ENCODE measurements at regions not wholly inside any gene's neighbourhood (a gene's known extent, or its start where the extent isn't known, plus 50 kb on each side); places are given as distances from the start of the nearest gene placed in this dataset.

DNA sequence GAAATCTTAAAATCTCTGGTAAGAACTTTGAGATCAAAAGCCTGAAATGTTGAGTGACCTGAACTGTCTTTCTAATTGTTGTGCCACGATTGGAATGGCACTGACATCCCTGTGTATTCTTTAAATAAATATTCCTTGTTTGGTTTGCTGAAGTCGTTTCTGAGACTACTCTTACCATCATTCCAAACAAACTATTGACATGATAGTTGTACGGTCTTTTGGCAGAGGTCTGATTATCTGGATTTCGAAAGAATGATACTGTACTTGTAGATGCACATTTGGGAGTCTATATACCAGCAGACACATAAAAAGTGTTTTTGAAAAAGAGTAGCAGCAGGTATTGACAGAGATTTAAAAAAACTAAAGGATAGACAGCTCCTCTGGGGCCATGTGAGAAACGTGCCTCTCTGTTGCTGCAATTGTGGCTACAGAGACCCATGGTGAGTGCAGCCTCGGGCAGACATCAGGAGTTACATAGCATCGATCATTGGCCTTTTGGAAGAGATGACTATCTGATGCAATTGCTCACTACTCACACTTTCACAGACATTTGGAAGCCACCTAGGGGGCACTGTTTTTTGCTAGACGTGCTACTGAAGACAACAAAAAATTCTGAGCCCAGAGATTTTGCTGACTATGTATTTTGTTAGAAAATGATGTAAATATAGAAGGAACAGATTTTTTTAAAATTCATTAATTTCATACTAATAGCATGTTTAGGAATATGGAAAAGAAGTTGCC is 464.5 kb downstream of the KCNT2 start (continued):
- TF ChIP-seq NCOA1 (IDR thresholded peaks at IDR 0.05; ENCODE audit: low read depth) = no peak
- TF ChIP-seq ZNF354B (CRISPR knock-in tag; IDR thresholded peaks at IDR 0.05) = no peak
- TF ChIP-seq CHD4 (IDR thresholded peaks at IDR 0.05; ENCODE audit: insufficient read depth, insufficient replicate concordance, low read depth, low read length, poor library complexity, severe bottlenecking) = no peak
- no peak for TF ChIP-seq MCM7 (IDR thresholded peaks at IDR 0.05)

DNA sequence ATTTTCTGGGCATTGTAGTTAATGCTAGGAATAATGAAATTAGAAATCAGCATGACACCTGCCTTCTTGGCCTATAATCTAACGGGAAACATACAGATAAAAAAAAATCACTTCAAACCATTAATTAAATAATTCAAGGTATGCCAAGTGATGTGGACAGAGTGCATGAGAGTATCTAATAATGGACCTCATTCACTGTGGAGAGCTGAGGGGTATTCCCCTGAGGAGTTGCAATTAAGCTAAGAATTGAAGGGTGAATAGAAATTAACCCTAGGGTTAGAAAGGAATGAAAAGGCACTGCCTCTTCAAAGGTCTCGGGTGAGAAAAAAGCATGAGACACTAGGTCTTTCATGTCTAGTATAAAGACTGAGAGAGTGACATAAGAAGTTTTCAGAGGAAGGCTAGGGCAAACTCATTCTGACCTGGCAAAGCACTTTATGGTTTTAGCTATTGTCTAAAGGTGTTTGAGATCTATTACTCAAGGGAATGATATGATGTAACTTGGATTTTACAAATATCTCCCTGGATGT is 466.1 kb downstream of the KCNT2 start:
- Histone ChIP-seq H2AFZ (ENCODE audit: low read depth, low read length) (no peak overlapping the region), H3K9me3 (replicated peaks; ENCODE audit: control insufficient read depth, insufficient read depth, low read depth, low read length) (no peaks in the 10 kb centered on the region), H3K79me2 (ENCODE audit: control insufficient read depth, insufficient read depth, low read length) (no peaks in the 10 kb centered on the region), H3K36me3 (ENCODE audit: control insufficient read depth, insufficient read depth, low read length) (no peaks in the 10 kb centered on the region), H4K20me1 (replicated peaks; ENCODE audit: control insufficient read depth, insufficient read depth, low read length) (no peaks in the 10 kb centered on the region), H3K27ac (ENCODE audit: extremely low read depth, low read depth, low read length) (no peak overlapping the region), H3K27me3 (ENCODE audit: control insufficient read depth in 2 of 2, insufficient read depth in 2 of 2, low read length in 2 of 2) (no peaks in the 10 kb centered on the region), H3K4me2 (ENCODE audit: insufficient read depth, low read length) (no peak overlapping the region), H3K9me1 (ENCODE audit: control insufficient read depth, insufficient read depth, low read length) (no peaks in the 10 kb centered on the region), H3K9ac (ENCODE audit: insufficient read depth in 1 of 2, low read depth in 2 of 2, low read length in 2 of 2) (no peak overlapping the region), H3K4me3 (no peak overlapping the region), H3K4me1 (replicated peaks in 1 of 2; ENCODE audit: control insufficient read depth in 2 of 2, insufficient read depth in 2 of 2, low read length in 2 of 2) (no peaks in the 10 kb centered on the region; a peak in 1 of 5 replicates)
- intact Hi-C loops (cut with micrococcal nuclease) = loop anchor here (5.0 to 10.0 kb wide), 2 partner anchors 200 to 1033 kb away; no protein-coding TSS in a partner anchor
- BruUV-seq (replicated peaks) = no TSS peak
- no peak for DNase-seq (ENCODE audit: extremely low read depth in 1 of 4, low spot score in 3 of 4)
- CTCF ChIA-PET (ENCODE audit: low intra/inter-chr PET ratio) = no interaction called here
- no peak for ATAC-seq
- POLR2A ChIA-PET = interaction anchor here (0.7 kb wide), 1 partner anchor 22 kb away, joined by 3 read pairs; no protein-coding TSS in a partner anchor
- 19% methylated on average over 2 of the region's 2 CpGs for WGBS (ENCODE audit: insufficient coverage, low coverage, missing lambda C conversion rate)
- in situ Hi-C loops (cut with MboI) = no loop called here
- FAIRE-seq = no peak
- TF ChIP-seq HDAC1 (IDR thresholded peaks at IDR 0.05) = no peak
- no peak for TF ChIP-seq HDAC3 (IDR thresholded peaks at IDR 0.05; ENCODE audit: borderline replicate concordance, partially characterized antibody)
- TF ChIP-seq ETV1 (tag; conservative IDR thresholded peaks at IDR 0.05; ENCODE audit: low read depth) = no peak
- TF ChIP-seq, protein P1, sequence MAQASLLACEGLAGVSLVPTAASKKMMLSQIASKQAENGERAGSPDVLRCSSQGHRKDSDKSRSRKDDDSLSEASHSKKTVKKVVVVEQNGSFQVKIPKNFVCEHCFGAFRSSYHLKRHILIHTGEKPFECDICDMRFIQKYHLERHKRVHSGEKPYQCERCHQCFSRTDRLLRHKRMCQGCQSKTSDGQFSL (CRISPR knock-in tag; IDR thresholded peaks at IDR 0.05) = no peak
- TF ChIP-seq, protein P1 (tag; IDR thresholded peaks at IDR 0.05) = no peak
- no peak for TF ChIP-seq CC2D1A (IDR thresholded peaks at IDR 0.05)
- no peak for TF ChIP-seq SAFB2 (IDR thresholded peaks at IDR 0.05; ENCODE audit: borderline replicate concordance, low read depth, low read length, severe bottlenecking)
- no peak for TF ChIP-seq ESRRA (IDR thresholded peaks at IDR 0.05; ENCODE audit: borderline replicate concordance, low read depth)
- TF ChIP-seq ZNF146 (CRISPR knock-in tag; IDR thresholded peaks at IDR 0.05; ENCODE audit: unreplicated experiment) = no peak
- no peak for TF ChIP-seq MYBL2 (IDR thresholded peaks at IDR 0.05; ENCODE audit: low read depth)
- TF ChIP-seq MYBL2 (CRISPR knock-in tag; IDR thresholded peaks at IDR 0.05; ENCODE audit: borderline replicate concordance) = no peak
- no peak for TF ChIP-seq NR2C1 (IDR thresholded peaks at IDR 0.05)
- no peak for TF ChIP-seq NR2C1 (tag; IDR thresholded peaks at IDR 0.05)
- TF ChIP-seq TFAM (CRISPR knock-in tag; conservative IDR thresholded peaks at IDR 0.05) = no peak
- TF ChIP-seq ESRRB (CRISPR knock-in tag; IDR thresholded peaks at IDR 0.05; ENCODE audit: borderline replicate concordance) = no peak
- TF ChIP-seq STAT5B (CRISPR knock-in tag; IDR thresholded peaks at IDR 0.05) = no peak
- TF ChIP-seq ZFP36 (IDR thresholded peaks at IDR 0.05; ENCODE audit: low read depth, low read length, partially characterized antibody) = no peak
- TF ChIP-seq MTA1 (IDR thresholded peaks at IDR 0.05; ENCODE audit: borderline replicate concordance) = no peak
- TF ChIP-seq PRPF4 (IDR thresholded peaks at IDR 0.05; ENCODE audit: insufficient read depth, low read depth, low read length, poor library complexity, severe bottlenecking) = no peak

All from K562 (cell line).